ENCODE measurements at regions not wholly inside any gene's neighbourhood (a gene's known extent, or its start where the extent isn't known, plus 50 kb on each side); places are given as distances from the start of the nearest gene placed in this dataset.
A peak's percentile ranks its signal among the peaks of the same experiment; 100 is the strongest.

DNA sequence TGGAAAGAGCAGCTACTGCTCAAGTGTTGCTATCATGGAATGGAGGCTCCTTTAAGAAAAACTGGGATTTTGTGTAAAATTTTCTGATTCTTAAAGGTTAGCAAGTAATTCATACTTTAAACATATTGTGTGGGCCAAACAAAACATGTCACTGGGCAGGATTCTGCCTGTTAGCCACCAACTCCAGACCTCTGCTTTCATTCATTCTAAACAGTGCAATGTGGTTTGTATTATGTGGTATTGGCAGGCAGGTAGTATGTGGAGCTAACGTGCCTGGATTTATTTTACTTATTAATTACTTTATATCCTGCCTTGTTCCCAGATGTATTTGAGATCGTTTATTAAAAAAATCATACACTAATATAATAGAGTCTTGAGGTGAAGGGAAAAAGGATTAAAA lies 1521.3 kb upstream of the ACVR2A start:
- FAIRE-seq: no peak
- TF ChIP-seq, protein P1, sequence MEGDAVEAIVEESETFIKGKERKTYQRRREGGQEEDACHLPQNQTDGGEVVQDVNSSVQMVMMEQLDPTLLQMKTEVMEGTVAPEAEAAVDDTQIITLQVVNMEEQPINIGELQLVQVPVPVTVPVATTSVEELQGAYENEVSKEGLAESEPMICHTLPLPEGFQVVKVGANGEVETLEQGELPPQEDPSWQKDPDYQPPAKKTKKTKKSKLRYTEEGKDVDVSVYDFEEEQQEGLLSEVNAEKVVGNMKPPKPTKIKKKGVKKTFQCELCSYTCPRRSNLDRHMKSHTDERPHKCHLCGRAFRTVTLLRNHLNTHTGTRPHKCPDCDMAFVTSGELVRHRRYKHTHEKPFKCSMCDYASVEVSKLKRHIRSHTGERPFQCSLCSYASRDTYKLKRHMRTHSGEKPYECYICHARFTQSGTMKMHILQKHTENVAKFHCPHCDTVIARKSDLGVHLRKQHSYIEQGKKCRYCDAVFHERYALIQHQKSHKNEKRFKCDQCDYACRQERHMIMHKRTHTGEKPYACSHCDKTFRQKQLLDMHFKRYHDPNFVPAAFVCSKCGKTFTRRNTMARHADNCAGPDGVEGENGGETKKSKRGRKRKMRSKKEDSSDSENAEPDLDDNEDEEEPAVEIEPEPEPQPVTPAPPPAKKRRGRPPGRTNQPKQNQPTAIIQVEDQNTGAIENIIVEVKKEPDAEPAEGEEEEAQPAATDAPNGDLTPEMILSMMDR (IDR thresholded peaks at IDR 0.05; ENCODE audit: insufficient read depth, low read length, severe bottlenecking): no peak
- no peaks in the 10 kb centered on the region for H3K27me3 ChIP-seq (ENCODE audit: control insufficient read depth, insufficient read depth, low read length)
- H3K4me3 ChIP-seq (ENCODE audit: low read depth, low read length): no peak overlapping the region
- DNase-seq (ENCODE audit: low read depth): peak; percentile 30
- H3K36me3 ChIP-seq (ENCODE audit: control insufficient read depth, insufficient read depth, low read length): no peaks in the 10 kb centered on the region

DNA sequence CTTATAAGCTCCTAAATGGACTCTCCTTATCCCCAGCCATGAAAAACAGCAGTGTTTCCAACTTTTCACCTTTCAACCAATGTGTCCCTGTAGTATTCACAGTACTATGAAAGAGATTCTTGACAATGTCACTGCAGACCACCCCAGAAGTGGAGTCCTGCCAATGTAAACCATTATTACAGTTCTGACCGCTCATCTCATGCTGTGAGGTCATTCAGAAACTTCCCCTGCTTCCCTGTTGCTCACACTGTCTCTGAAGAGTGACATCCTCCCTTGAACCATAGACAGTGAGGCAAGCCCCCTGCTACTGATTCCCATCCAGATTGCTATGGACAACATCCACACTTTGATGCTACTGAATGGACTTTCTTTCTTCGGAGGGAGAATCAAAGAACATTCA lies 1523.7 kb upstream of the ACVR2A start:
- TF ChIP-seq, protein P1 (IDR thresholded peaks at IDR 0.05; ENCODE audit: insufficient read depth, low read length, severe bottlenecking): no peak
- H3K4me3 ChIP-seq (ENCODE audit: low read depth, low read length): no peak overlapping the region
- FAIRE-seq (peak; percentile 76), DNase-seq (ENCODE audit: low read depth) (no peak)
- no peaks in the 10 kb centered on the region for H3K36me3 ChIP-seq (ENCODE audit: control insufficient read depth, insufficient read depth, low read length)
- no peaks in the 10 kb centered on the region for H3K27me3 ChIP-seq (ENCODE audit: control insufficient read depth, insufficient read depth, low read length)

DNA sequence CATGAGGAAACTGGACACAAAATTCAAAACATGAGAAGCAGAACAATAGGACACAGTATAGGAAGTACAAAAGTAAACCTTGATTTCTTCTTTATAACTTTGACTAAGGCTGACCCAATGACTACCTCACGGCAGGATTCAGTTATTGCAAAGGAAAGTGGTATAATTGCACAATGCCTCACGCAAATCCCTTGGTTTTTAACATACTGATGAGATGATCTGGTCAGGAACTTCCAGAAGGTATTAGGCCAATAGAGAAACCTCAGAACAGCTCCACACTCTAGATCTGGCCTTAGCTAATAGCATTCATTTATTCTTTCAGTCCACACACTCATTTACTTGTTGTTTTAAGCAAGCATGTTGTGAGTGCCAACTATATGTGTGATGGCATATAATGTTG lies 1526.9 kb upstream of the ACVR2A start:
- no peaks in the 10 kb centered on the region for H3K27me3 ChIP-seq (ENCODE audit: control insufficient read depth, insufficient read depth, low read length)
- no peak overlapping the region for H3K4me3 ChIP-seq (ENCODE audit: low read depth, low read length)
- TF ChIP-seq, protein P1 (IDR thresholded peaks at IDR 0.05; ENCODE audit: insufficient read depth, low read length, severe bottlenecking): no peak
- peak; percentile 82 for DNase-seq (ENCODE audit: low read depth)
- peak; percentile 23 for FAIRE-seq
- no peaks in the 10 kb centered on the region for H3K36me3 ChIP-seq (ENCODE audit: control insufficient read depth, insufficient read depth, low read length)

DNA sequence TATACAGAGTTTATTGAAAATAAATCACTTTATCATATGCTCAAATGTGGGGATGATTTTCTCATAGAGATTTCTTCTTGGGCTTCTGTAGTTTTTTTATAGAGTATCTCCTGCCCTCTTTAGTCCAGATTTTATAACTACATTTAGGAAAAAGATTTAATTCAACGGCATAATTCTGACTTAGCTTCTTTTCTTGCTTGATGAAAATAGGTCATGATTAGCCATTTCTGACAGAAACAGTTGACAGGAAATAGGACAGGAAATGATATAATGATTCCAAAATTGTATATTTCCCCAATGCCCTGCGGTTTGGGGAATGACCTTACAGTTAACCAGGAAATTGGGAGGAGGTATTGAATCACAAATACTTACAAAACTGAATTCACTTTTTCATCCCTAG lies 1531.9 kb upstream of the ACVR2A start:
- TF ChIP-seq, protein P1 (IDR thresholded peaks at IDR 0.05; ENCODE audit: insufficient read depth, low read length, severe bottlenecking): peak; percentile 4
- Histone ChIP-seq H3K27me3 (ENCODE audit: control insufficient read depth, insufficient read depth, low read length) (no peaks in the 10 kb centered on the region), H3K4me3 (ENCODE audit: low read depth, low read length) (no peak overlapping the region), H3K36me3 (ENCODE audit: control insufficient read depth, insufficient read depth, low read length) (no peaks in the 10 kb centered on the region)
- DNase-seq (ENCODE audit: low read depth) (peak; percentile 51), FAIRE-seq (no peak)

DNA sequence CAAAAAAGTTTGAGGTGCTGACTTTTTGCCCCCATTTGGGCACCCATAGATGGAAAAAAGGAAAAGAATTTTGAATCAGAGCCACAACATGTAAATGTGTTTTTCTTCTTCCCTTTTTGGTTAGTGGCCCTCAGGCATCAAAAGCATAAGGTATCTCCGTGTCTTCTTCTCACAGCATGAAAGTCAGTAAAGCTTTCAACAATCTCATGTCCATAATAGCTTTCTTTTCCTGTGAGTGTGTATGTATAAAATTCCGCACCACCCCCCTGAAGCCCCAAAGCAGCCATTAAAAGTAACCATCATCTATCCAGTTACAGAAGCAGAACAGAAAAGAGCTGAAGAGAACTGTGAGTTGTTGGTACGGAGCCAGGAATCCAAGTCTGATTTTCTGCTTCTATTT lies 1539.7 kb upstream of the ACVR2A start:
- DNase-seq (ENCODE audit: low read depth) (no peak), FAIRE-seq (no peak)
- Histone ChIP-seq H3K36me3 (ENCODE audit: control insufficient read depth, insufficient read depth, low read length) (no peaks in the 10 kb centered on the region), H3K4me3 (ENCODE audit: low read depth, low read length) (no peak overlapping the region), H3K27me3 (ENCODE audit: control insufficient read depth, insufficient read depth, low read length) (no peaks in the 10 kb centered on the region)
- TF ChIP-seq, protein P1 (IDR thresholded peaks at IDR 0.05; ENCODE audit: insufficient read depth, low read length, severe bottlenecking): no peak

DNA sequence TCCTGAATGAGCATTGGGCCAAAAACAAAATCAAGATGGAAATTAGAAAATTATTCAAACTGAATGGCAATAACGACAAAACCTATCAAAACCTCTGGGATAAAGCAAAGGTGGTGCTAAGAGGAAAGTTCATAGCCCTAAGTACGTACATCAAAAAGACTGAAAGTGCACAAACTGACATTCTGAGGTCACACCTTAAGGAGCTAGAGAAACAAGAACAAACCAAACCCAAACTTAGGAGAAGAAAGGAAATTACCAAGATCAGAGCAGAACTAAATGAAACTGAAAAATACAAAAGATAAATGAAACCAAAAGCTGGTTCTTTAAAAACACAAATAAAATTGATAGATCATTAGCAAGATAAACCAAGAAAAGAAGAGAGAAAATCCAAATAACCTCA lies 1543.5 kb upstream of the ACVR2A start:
- Histone ChIP-seq H3K27me3 (ENCODE audit: control insufficient read depth, insufficient read depth, low read length) (no peaks in the 10 kb centered on the region), H3K36me3 (ENCODE audit: control insufficient read depth, insufficient read depth, low read length) (no peaks in the 10 kb centered on the region), H3K4me3 (ENCODE audit: low read depth, low read length) (no peak overlapping the region)
- DNase-seq (ENCODE audit: low read depth) (no peak), FAIRE-seq (no peak)
- TF ChIP-seq, protein P1 (IDR thresholded peaks at IDR 0.05; ENCODE audit: insufficient read depth, low read length, severe bottlenecking): no peak

Measured in bronchial epithelial cell (primary cell).